ENCODE measurements at regions not wholly inside any gene's neighbourhood (a gene's known extent, or its start where the extent isn't known, plus 50 kb on each side); places are given as distances from the start of the nearest gene placed in this dataset.

GRCh38 chr22:27153386-27153785, 496.0 kb downstream of the MIAT start:
- no peak for DNase-seq (ENCODE audit: low read depth in 4 of 4, low spot score in 2 of 4)

- DNase-seq (ENCODE audit: low read depth in 4 of 4, low spot score in 2 of 4), result no peak
These were observed 497.3 kb downstream of the MIAT start for GRCh38 chr22:27154717-27155116.

- no peak for DNase-seq (ENCODE audit: low read depth in 4 of 4, low spot score in 2 of 4)
These were observed 499.6 kb downstream of the MIAT start for GRCh38 chr22:27156821-27157489.

GRCh38 chr22:27157666-27158370, 500.4 kb downstream of the MIAT start:
- DNase-seq (ENCODE audit: low read depth in 4 of 4, low spot score in 2 of 4), result no peak

- no peak for DNase-seq (ENCODE audit: low read depth in 4 of 4, low spot score in 2 of 4)
These were observed 501.6 kb downstream of the MIAT start for GRCh38 chr22:27159016-27159415.

GRCh38 chr22:27159716-27160295, 502.4 kb downstream of the MIAT start:
- DNase-seq (ENCODE audit: low read depth in 4 of 4, low spot score in 2 of 4), result no peak

- no peak for DNase-seq (ENCODE audit: low read depth in 4 of 4, low spot score in 2 of 4)
These were observed 506.1 kb downstream of the MIAT start for GRCh38 chr22:27163162-27164137.

- DNase-seq (ENCODE audit: low read depth in 4 of 4, low spot score in 2 of 4), result no peak
These were observed 507.6 kb downstream of the MIAT start for GRCh38 chr22:27164781-27165503.

GRCh38 chr22:27168681-27169080, 511.3 kb downstream of the MIAT start:
- DNase-seq (ENCODE audit: low read depth in 4 of 4, low spot score in 2 of 4), result no peak

- no peak for DNase-seq (ENCODE audit: low read depth in 4 of 4, low spot score in 2 of 4)
These were observed 513.1 kb downstream of the MIAT start for GRCh38 chr22:27170491-27170890.

GRCh38 chr22:27171212-27171611, 513.8 kb downstream of the MIAT start:
- no peak for DNase-seq (ENCODE audit: low read depth in 4 of 4, low spot score in 2 of 4)

GRCh38 chr22:27173530-27173929, 516.1 kb downstream of the MIAT start:
- DNase-seq (ENCODE audit: low read depth in 4 of 4, low spot score in 2 of 4), result no peak

GRCh38 chr22:27175021-27175838, 517.8 kb downstream of the MIAT start:
- DNase-seq (ENCODE audit: low read depth in 4 of 4, low spot score in 2 of 4), result no peak

- no peak for DNase-seq (ENCODE audit: low read depth in 4 of 4, low spot score in 2 of 4)
These were observed 518.6 kb downstream of the MIAT start for GRCh38 chr22:27175974-27176373.

- no peak for DNase-seq (ENCODE audit: low read depth in 4 of 4, low spot score in 2 of 4)
These were observed 521.8 kb downstream of the MIAT start for GRCh38 chr22:27179161-27179560.

- no peak for DNase-seq (ENCODE audit: low read depth in 4 of 4, low spot score in 2 of 4)
These were observed 524.1 kb downstream of the MIAT start for GRCh38 chr22:27181537-27181936.

- no peak for DNase-seq (ENCODE audit: low read depth in 4 of 4, low spot score in 2 of 4)
These were observed 526.1 kb downstream of the MIAT start for GRCh38 chr22:27183474-27183873.

GRCh38 chr22:27185099-27185709, 527.8 kb downstream of the MIAT start:
- no peak for DNase-seq (ENCODE audit: low read depth in 4 of 4, low spot score in 2 of 4)

GRCh38 chr22:27185760-27186302, 528.4 kb downstream of the MIAT start:
- DNase-seq (ENCODE audit: low read depth in 4 of 4, low spot score in 2 of 4), result no peak

All from left renal cortex interstitium (tissue), 4 donors.